SK-N-SH (cell line): ENCODE measurements at regions not wholly inside any gene's neighbourhood (a gene's known extent, or its start where the extent isn't known, plus 50 kb on each side); places are given as distances from the start of the nearest gene placed in this dataset.

ENCODE experiments used
- CTCF ChIA-PET: fragments of 300-600, 350-600 bp; formaldehyde crosslinking; extraction: SDS; loops from one replicate; lab custom pipeline; 2021; lab: Yijun Ruan, JAX
- POLR2A ChIA-PET: fragments of 350-600 bp; sonication (Branson Sonifier 250); formaldehyde crosslinking; extraction: SDS; loops from one replicate; lab custom pipeline; 2020; ENCODE audit warnings: antibody characterized with exemption, inconsistent platforms; lab: Yijun Ruan, JAX
- DNase-seq: peaks from one replicate; pipeline ENCODE4 v3.0.0; 2012
- H2AFZ ChIP-seq: fragments of 200-600 bp; sonication (generic); 2 replicates; pipeline ENCODE4 v1.8.1; 2016; ENCODE audit warnings: antibody characterized with exemption, mild to moderate bottlenecking, low read depth
- H3F3A ChIP-seq: fragments of 200-600 bp; sonication (generic); replicated peaks from 2 replicates; pipeline ENCODE3; 2016; ENCODE audit warnings: antibody characterized with exemption, mild to moderate bottlenecking; ENCODE audit not compliant: insufficient read depth
- H3K27ac ChIP-seq, 2 experiments: fragments of 200-500 bp in 1 of 2; fragments of 200-600 bp in 1 of 2; sonication (Bioruptor generic) in 1 of 2; sonication (generic), shearing (Covaris generic) in 1 of 2; 2 replicates each; pipeline versions ENCODE4 v1.5.1 to v1.6.1; 2014 to 2016; ENCODE audit warnings: low read depth in 2 of 2, inconsistent platforms in 1 of 2, low read length in 1 of 2, mild to moderate bottlenecking in 1 of 2, mixed read lengths in 1 of 2
- H3K27me3 ChIP-seq: fragments of 200-600 bp; sonication (generic), shearing (Covaris generic); 2 replicates; pipeline ENCODE4 v1.6.1; 2016; ENCODE audit warnings: mixed run types; ENCODE audit not compliant: insufficient read depth
- H3K36me3 ChIP-seq, 2 experiments: fragments of 200-500 bp in 1 of 2; fragments of 200-600 bp in 1 of 2; sonication (Bioruptor generic) in 1 of 2; sonication (generic) in 1 of 2; replicated peaks in 1 of 2; 2 replicates each; pipeline versions ENCODE3 to v1.5.1; 2014 to 2016; ENCODE audit warnings: low read length in 1 of 2, mild to moderate bottlenecking in 1 of 2; ENCODE audit not compliant: insufficient read depth in 2 of 2, control insufficient read depth in 1 of 2
- H3K4me1 ChIP-seq, 2 experiments: fragments of 200-500 bp in 1 of 2; fragments of 200-600 bp in 1 of 2; sonication (Bioruptor generic) in 1 of 2; sonication (generic), shearing (Covaris generic) in 1 of 2; 2 replicates each; pipeline versions ENCODE4 v1.5.1 to v1.6.1; 2014 to 2016; ENCODE audit warnings: low read depth in 1 of 2, low read length in 1 of 2, mixed run types in 1 of 2; ENCODE audit not compliant: insufficient read depth in 2 of 2, control insufficient read depth in 1 of 2
- H3K4me2 ChIP-seq: fragments of 200-600 bp; sonication (generic), shearing (Covaris generic); 2 replicates; pipeline ENCODE4 v1.6.1; 2017; ENCODE audit warnings: mixed run types
- H3K4me3 ChIP-seq, 2 experiments: fragments of 200-500 bp in 1 of 2; fragments of 200-600 bp in 1 of 2; sonication (Bioruptor generic) in 1 of 2; sonication (generic), shearing (Covaris generic) in 1 of 2; 2 replicates each; pipeline versions ENCODE4 v1.5.1 to v1.8.1; 2014 to 2016; ENCODE audit warnings: low read depth in 2 of 2, inconsistent platforms in 1 of 2, low read length in 1 of 2, mild to moderate bottlenecking in 1 of 2, mixed read lengths in 1 of 2, moderate library complexity in 1 of 2
- H3K79me2 ChIP-seq: fragments of 200-600 bp; sonication (generic); 2 replicates; pipeline ENCODE4 v1.8.1; 2017; ENCODE audit warnings: mild to moderate bottlenecking; ENCODE audit not compliant: insufficient read depth
- H3K9ac ChIP-seq: fragments of 200-600 bp; sonication (generic); 2 replicates; pipeline ENCODE4 v1.6.1; 2017; ENCODE audit warnings: mixed run types
- H3K9me2 ChIP-seq: fragments of 200-600 bp; sonication (generic); 2 replicates; pipeline ENCODE4 v1.6.1; 2017; ENCODE audit warnings: mixed run types
- H3K9me3 ChIP-seq: fragments of 200-600 bp; sonication (generic); 2 replicates; pipeline ENCODE4 v1.6.1; 2017; ENCODE audit warnings: mixed run types, mild to moderate bottlenecking, moderate library complexity
- H4K20me1 ChIP-seq: fragments of 200-600 bp; sonication (generic); 2 replicates; pipeline ENCODE4 v1.6.1; 2017; ENCODE audit warnings: mild to moderate bottlenecking, mixed run types; ENCODE audit not compliant: insufficient read depth
- FOSL2 ChIP-seq: IDR thresholded peaks from 2 replicates; pipeline ENCODE4 v1.4.0; 2012; ENCODE audit warnings: low read depth, mild to moderate bottlenecking, moderate library complexity, borderline replicate concordance
- FOXJ3 ChIP-seq: sonication (generic); formaldehyde crosslinking; IDR thresholded peaks from 2 replicates; pipeline ENCODE4 v1.5.1; 2020; ENCODE audit warnings: mild to moderate bottlenecking, missing genetic modification reagents
- FOXM1 ChIP-seq: IDR thresholded peaks from 2 replicates; pipeline ENCODE4 v1.4.0; 2012; ENCODE audit warnings: low read depth, mild to moderate bottlenecking
- GABPA ChIP-seq: IDR thresholded peaks from 2 replicates; pipeline ENCODE4 v1.4.0; 2012; ENCODE audit warnings: low read depth, mild to moderate bottlenecking
- MEF2A ChIP-seq: IDR thresholded peaks from 2 replicates; pipeline ENCODE4 v1.4.0; 2012; ENCODE audit warnings: low read depth, borderline replicate concordance
- NRF1 ChIP-seq: IDR thresholded peaks from 2 replicates; pipeline ENCODE4 v1.6.1; 2012; ENCODE audit warnings: low read depth, mild to moderate bottlenecking, low read length
- POLR2AphosphoS5 ChIP-seq: IDR thresholded peaks from 2 replicates; pipeline ENCODE4 v1.6.1; 2012; ENCODE audit warnings: low read depth, low read length
- RCOR1 ChIP-seq: fragments of 150-350 bp; IDR thresholded peaks from 2 replicates; pipeline ENCODE4 v1.6.1; 2017; ENCODE audit warnings: antibody characterized with exemption, low read length
- RFX5 ChIP-seq: IDR thresholded peaks from 2 replicates; pipeline ENCODE4 v1.6.1; 2012; ENCODE audit warnings: mild to moderate bottlenecking, improper control_type of control experiment, low read length
- RXRA ChIP-seq: IDR thresholded peaks from 2 replicates; pipeline ENCODE4 v1.4.0; 2012; ENCODE audit warnings: low read depth, mild to moderate bottlenecking, borderline replicate concordance
- TAF1 ChIP-seq: IDR thresholded peaks from 2 replicates; pipeline ENCODE4 v1.6.1; 2012; ENCODE audit warnings: low read depth, mild to moderate bottlenecking, low read length, moderate library complexity, borderline replicate concordance
- TCF12 ChIP-seq: IDR thresholded peaks from 2 replicates; pipeline ENCODE4 v1.4.0; 2012
- TEAD4 ChIP-seq: IDR thresholded peaks from 2 replicates; pipeline ENCODE4 v1.4.0; 2012; ENCODE audit warnings: mild to moderate bottlenecking, borderline replicate concordance; ENCODE audit not compliant: insufficient read depth
- YY1 ChIP-seq: IDR thresholded peaks from 2 replicates; pipeline ENCODE4 v1.4.0; 2012; ENCODE audit warnings: low read depth, mild to moderate bottlenecking
- WGBS: methylation state at CpG from one replicate; pipeline ENCODE4 v1.1.6; 2017; ENCODE audit warnings: low lambda C conversion rate; 5-methylcytosine and 5-hydroxymethylcytosine counted together
- TF ChIP-seq, protein P1 (sequence below): IDR thresholded peaks from 2 replicates; pipeline ENCODE4 v1.4.0; 2012; ENCODE audit warnings: low read depth, borderline replicate concordance
- TF ChIP-seq, protein P2 (sequence below): fragments of 200-600 bp; sonication (generic); IDR thresholded peaks from 2 replicates; pipeline ENCODE4 v1.6.1; 2017; ENCODE audit warnings: antibody characterized with exemption, mild to moderate bottlenecking, moderate library complexity
- TF ChIP-seq, protein P3 (sequence below): IDR thresholded peaks from 2 replicates; pipeline ENCODE4 v1.4.0; 2012; ENCODE audit warnings: low read depth, borderline replicate concordance
- TF ChIP-seq, protein P4 (sequence below): fragments of 150-350 bp; IDR thresholded peaks from 2 replicates; pipeline ENCODE4 v1.6.1; 2017; ENCODE audit warnings: antibody characterized with exemption, low read length, low read depth, borderline replicate concordance

DNA sequence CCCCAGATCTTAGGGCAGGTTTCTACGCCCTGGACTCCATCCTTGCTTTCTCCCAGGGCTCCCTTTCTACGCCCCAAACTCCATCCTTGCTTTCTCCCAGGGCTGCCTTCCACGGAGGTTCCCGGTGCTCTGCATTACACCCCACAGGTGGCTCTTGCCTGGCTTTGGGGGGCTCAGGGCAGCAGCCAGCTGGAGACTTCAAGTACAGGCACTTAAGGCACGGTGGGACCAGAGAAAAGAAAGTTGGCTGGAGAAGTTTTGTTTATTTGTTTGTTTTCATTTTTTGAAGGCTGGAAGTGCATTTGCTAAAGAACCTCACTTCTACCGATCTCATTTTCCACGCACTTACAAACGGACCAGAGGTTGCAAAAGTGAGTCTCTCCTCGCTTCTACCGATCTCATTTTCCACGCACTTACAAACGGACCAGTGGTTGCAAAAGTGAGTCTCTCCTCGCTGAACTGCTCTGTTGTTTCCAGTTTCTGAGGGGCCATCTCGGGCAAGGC, 103.8 kb upstream of the MED13L start:
- H3K27me3 ChIP-seq: no peaks in the 10 kb centered on the region
- peak overlapping the region; percentile 61 to 99 for H3K27ac ChIP-seq
- 0 out of 2 replicates have a peak, but pooled peaks have one; percentile 10 for TF ChIP-seq TAF1
- TF ChIP-seq, protein P1, sequence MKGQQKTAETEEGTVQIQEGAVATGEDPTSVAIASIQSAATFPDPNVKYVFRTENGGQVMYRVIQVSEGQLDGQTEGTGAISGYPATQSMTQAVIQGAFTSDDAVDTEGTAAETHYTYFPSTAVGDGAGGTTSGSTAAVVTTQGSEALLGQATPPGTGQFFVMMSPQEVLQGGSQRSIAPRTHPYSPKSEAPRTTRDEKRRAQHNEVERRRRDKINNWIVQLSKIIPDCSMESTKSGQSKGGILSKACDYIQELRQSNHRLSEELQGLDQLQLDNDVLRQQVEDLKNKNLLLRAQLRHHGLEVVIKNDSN: no peak
- H3K9ac ChIP-seq: peak overlapping the region; percentile 75
- ChIA-PET CTCF (interaction anchor here (1.1 kb wide), 1 partner anchor 219 kb away, joined by 3 read pairs; no protein-coding TSS in a partner anchor), POLR2A (no interaction called here)
- H4K20me1 ChIP-seq: no peaks in the 10 kb centered on the region
- peaks cover 25% of the 10 kb centered on the region for H3K79me2 ChIP-seq
- H3K4me2 ChIP-seq: peak overlapping the region; percentile 68
- H3K4me3 ChIP-seq: peak overlapping the region in 1 of 2 experiments; percentile 24; a peak in 1 of 4 replicates
- DNase-seq: no peak
- peaks cover 0 to 1% of the 10 kb centered on the region in 2 experiments for H3K36me3 ChIP-seq
- peaks cover 11 to 33% of the 10 kb centered on the region in 2 experiments for H3K4me1 ChIP-seq
- no peaks in the 10 kb centered on the region for H3K9me2 ChIP-seq
- no peaks in the 10 kb centered on the region for H3K9me3 ChIP-seq
- no peak overlapping the region for H2AFZ ChIP-seq
- H3F3A ChIP-seq: peaks cover 39% of the 10 kb centered on the region
- WGBS: 59% methylated on average over 14 of the region's 14 CpGs

DNA sequence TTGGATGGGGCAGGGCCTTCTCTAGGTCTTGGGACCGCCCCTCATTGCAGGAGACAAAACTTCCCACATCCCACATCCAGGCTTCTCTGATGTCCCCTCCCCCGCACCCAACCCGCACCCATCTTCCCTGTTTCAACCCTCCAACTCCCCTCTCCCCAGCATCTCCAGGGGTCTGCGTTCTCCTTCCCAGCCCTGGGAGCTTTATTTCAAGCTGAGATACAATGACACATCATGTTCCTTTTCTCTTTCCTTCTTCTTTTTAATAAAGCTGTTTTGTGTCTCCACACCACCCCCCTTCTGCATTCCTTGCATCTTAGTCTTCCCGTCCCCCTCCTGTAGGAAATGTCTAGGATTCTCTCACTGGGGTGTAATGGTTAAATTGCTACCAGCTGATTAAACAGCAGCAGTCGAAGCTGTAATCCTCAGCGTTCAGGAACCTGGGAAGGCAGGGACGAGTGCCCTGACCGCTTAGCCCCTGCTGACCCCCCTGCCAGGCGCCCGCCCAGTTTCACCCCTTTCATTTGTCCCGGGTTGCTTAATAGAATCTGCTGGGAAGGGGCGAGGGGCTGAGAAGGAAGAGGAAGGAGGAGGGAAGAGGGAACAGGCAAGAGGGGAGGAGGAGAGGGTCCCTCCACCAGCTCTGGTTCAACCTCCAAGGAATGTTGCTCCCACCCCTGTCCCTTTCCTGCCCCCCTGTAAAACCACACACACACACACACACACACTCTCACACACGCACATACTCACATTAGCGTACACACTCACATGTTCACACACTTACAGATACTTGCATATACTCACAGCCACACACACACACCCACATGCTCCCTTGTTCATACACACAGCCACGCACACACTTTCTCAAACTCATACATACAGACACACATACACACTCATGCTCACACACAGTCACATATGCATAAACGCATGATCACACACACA, 104.5 kb upstream of the MED13L start:
- DNase-seq: no peak
- Histone ChIP-seq H3K4me3 (peak overlapping the region in 1 of 2 experiments; percentile 24; a peak in 1 of 4 replicates), H3K27ac (peak overlapping the region; percentile 61 to 99), H3K36me3 (peaks cover 0 to 9% of the 10 kb centered on the region in 2 experiments), H3F3A (peaks cover 42% of the 10 kb centered on the region), H3K9me2 (no peaks in the 10 kb centered on the region), H3K9ac (peak overlapping the region; percentile 75), H3K4me2 (peak overlapping the region; percentile 68), H4K20me1 (no peaks in the 10 kb centered on the region), H2AFZ (no peak overlapping the region), H3K27me3 (no peaks in the 10 kb centered on the region), H3K4me1 (peaks cover 4 to 27% of the 10 kb centered on the region in 2 experiments; a peak in 3 of 4 replicates), H3K9me3 (no peaks in the 10 kb centered on the region), H3K79me2 (peaks cover 32% of the 10 kb centered on the region)
- ChIA-PET CTCF (interaction anchor here (1.1 kb wide), 1 partner anchor 218 kb away, joined by 3 read pairs; no protein-coding TSS in a partner anchor), POLR2A (no interaction called here)
- 14% methylated on average over 17 of the region's 17 CpGs for WGBS
- TF ChIP-seq YY1 (0 out of 2 replicates have a peak, but pooled peaks have one; percentile 40), NRF1 (no peak), RXRA (peak; percentile 93; the same call in 1 of the 2 replicates), RFX5 (no peak), TAF1 (peak; percentile 67), FOXJ3 (CRISPR knock-in tag) (no peak), GABPA (peak; percentile 39; the same call in 1 of the 2 replicates), FOSL2 (peak; percentile 97), RCOR1 (no peak), TCF12 (peak; percentile 100), MEF2A (no peak; the same call in 1 of the 2 replicates), TEAD4 (peak; percentile 100), POLR2AphosphoS5 (peak; percentile 94), FOXM1 (peak; percentile 86; the same call in 1 of the 2 replicates)
- TF ChIP-seq, protein P1: no peak
- TF ChIP-seq, protein P2, sequence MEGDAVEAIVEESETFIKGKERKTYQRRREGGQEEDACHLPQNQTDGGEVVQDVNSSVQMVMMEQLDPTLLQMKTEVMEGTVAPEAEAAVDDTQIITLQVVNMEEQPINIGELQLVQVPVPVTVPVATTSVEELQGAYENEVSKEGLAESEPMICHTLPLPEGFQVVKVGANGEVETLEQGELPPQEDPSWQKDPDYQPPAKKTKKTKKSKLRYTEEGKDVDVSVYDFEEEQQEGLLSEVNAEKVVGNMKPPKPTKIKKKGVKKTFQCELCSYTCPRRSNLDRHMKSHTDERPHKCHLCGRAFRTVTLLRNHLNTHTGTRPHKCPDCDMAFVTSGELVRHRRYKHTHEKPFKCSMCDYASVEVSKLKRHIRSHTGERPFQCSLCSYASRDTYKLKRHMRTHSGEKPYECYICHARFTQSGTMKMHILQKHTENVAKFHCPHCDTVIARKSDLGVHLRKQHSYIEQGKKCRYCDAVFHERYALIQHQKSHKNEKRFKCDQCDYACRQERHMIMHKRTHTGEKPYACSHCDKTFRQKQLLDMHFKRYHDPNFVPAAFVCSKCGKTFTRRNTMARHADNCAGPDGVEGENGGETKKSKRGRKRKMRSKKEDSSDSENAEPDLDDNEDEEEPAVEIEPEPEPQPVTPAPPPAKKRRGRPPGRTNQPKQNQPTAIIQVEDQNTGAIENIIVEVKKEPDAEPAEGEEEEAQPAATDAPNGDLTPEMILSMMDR: no peak
- TF ChIP-seq, protein P3, sequence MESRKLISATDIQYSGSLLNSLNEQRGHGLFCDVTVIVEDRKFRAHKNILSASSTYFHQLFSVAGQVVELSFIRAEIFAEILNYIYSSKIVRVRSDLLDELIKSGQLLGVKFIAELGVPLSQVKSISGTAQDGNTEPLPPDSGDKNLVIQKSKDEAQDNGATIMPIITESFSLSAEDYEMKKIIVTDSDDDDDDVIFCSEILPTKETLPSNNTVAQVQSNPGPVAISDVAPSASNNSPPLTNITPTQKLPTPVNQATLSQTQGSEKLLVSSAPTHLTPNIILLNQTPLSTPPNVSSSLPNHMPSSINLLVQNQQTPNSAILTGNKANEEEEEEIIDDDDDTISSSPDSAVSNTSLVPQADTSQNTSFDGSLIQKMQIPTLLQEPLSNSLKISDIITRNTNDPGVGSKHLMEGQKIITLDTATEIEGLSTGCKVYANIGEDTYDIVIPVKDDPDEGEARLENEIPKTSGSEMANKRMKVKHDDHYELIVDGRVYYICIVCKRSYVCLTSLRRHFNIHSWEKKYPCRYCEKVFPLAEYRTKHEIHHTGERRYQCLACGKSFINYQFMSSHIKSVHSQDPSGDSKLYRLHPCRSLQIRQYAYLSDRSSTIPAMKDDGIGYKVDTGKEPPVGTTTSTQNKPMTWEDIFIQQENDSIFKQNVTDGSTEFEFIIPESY: peak; percentile 85
- TF ChIP-seq, protein P4, sequence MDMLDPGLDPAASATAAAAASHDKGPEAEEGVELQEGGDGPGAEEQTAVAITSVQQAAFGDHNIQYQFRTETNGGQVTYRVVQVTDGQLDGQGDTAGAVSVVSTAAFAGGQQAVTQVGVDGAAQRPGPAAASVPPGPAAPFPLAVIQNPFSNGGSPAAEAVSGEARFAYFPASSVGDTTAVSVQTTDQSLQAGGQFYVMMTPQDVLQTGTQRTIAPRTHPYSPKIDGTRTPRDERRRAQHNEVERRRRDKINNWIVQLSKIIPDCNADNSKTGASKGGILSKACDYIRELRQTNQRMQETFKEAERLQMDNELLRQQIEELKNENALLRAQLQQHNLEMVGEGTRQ: no peak
